HepG2 (cell line): ENCODE measurements at regions not wholly inside any gene's neighbourhood (a gene's known extent, or its start where the extent isn't known, plus 50 kb on each side); places are given as distances from the start of the nearest gene placed in this dataset.

ENCODE experiments used
- ATAD3A ChIP-seq: sonication (generic); formaldehyde crosslinking; IDR thresholded peaks from 2 replicates; pipeline ENCODE4 v1.4.0; 2020; ENCODE audit warnings: missing genetic modification reagents
- BCL6 ChIP-seq: IDR thresholded peaks from 2 replicates; pipeline ENCODE4 v1.6.1; 2016; ENCODE audit warnings: missing genetic modification reagents, missing compliant biosample characterization
- BRF2 ChIP-seq: sonication (generic); formaldehyde crosslinking; IDR thresholded peaks from 2 replicates; pipeline ENCODE4 v1.8.1; 2022; ENCODE audit warnings: mild to moderate bottlenecking, missing genetic modification reagents
- ETS1 ChIP-seq: sonication (generic); formaldehyde crosslinking; IDR thresholded peaks from 2 replicates; pipeline ENCODE4 v1.4.0; 2020; ENCODE audit warnings: missing genetic modification reagents
- IKZF5 ChIP-seq: IDR thresholded peaks from 2 replicates; pipeline ENCODE4 v1.6.1; 2018; ENCODE audit warnings: missing genetic modification reagents, mild to moderate bottlenecking, missing compliant biosample characterization
- NR2C2 ChIP-seq: sonication (generic); formaldehyde crosslinking; IDR thresholded peaks from 2 replicates; pipeline ENCODE4 v1.4.0; 2020; ENCODE audit warnings: missing genetic modification reagents, mild to moderate bottlenecking, moderate library complexity, borderline replicate concordance
- RAD21 ChIP-seq: fragments of 450-650 bp; formaldehyde crosslinking; IDR thresholded peaks from 2 replicates; pipeline ENCODE4 v1.5.0; 2020; ENCODE audit warnings: mild to moderate bottlenecking
- RBFOX2 ChIP-seq: fragments of 200-400 bp; formaldehyde crosslinking; IDR thresholded peaks from 2 replicates; pipeline ENCODE4 v1.6.1; 2017; ENCODE audit warnings: low read depth, mild to moderate bottlenecking, low read length
- RERE ChIP-seq: IDR thresholded peaks from 2 replicates; pipeline ENCODE4 v1.6.1; 2016; ENCODE audit warnings: low read depth, missing genetic modification reagents, missing compliant biosample characterization
- TCF12 ChIP-seq, 2 experiments: fragments of 450-650 bp in 1 of 2; sonication (generic) in 1 of 2; formaldehyde crosslinking in 1 of 2; IDR thresholded peaks; 2 replicates each; pipeline versions ENCODE4 v1.6.1 to v1.8.0; 2017 to 2022; ENCODE audit warnings: antibody characterized with exemption in 1 of 2, mild to moderate bottlenecking in 1 of 2, missing genetic modification reagents in 1 of 2, moderate library complexity in 1 of 2
- WIZ ChIP-seq: sonication (generic); formaldehyde crosslinking; IDR thresholded peaks from 2 replicates; pipeline ENCODE4 v1.5.1; 2020; ENCODE audit warnings: mild to moderate bottlenecking, missing genetic modification reagents
- ZBTB1 ChIP-seq: sonication (generic); formaldehyde crosslinking; IDR thresholded peaks from 2 replicates; pipeline ENCODE4 v1.4.0; 2020; ENCODE audit warnings: missing genetic modification reagents, borderline replicate concordance
- ZNF17 ChIP-seq: sonication (generic); formaldehyde crosslinking; IDR thresholded peaks from 2 replicates; pipeline ENCODE4 v1.5.0; 2020; ENCODE audit warnings: mild to moderate bottlenecking, missing genetic modification reagents
- ZNF260 ChIP-seq: sonication (generic); formaldehyde crosslinking; IDR thresholded peaks from 2 replicates; pipeline ENCODE4 v1.4.0; 2020; ENCODE audit warnings: missing genetic modification reagents, low read depth, mild to moderate bottlenecking, borderline replicate concordance
- ZNF441 ChIP-seq: sonication (generic); formaldehyde crosslinking; IDR thresholded peaks from 2 replicates; pipeline ENCODE4 v1.7.0; 2021; ENCODE audit warnings: missing genetic modification reagents, borderline replicate concordance
- ZXDC ChIP-seq: sonication (generic); formaldehyde crosslinking; IDR thresholded peaks from 2 replicates; pipeline ENCODE4 v1.5.0; 2020; ENCODE audit warnings: mild to moderate bottlenecking, missing genetic modification reagents

- TF ChIP-seq ATAD3A (no peak), ZNF441 (CRISPR knock-in tag) (peak; percentile 35; the same call in 1 of the 2 replicates), IKZF5 (CRISPR knock-in tag) (no peak), WIZ (no peak), ZBTB1 (no peak), ZNF260 (CRISPR knock-in tag) (no peak), BCL6 (peak; percentile 36; the same call in 1 of the 2 replicates), RAD21 (CRISPR knock-in tag) (no peak), BRF2 (CRISPR knock-in tag) (no peak), ZXDC (CRISPR knock-in tag) (no peak), TCF12 (IDR thresholded peaks at IDR 0.05) (no peak), TCF12 (CRISPR knock-in tag; IDR thresholded peaks at IDR 0.05) (no peak), RERE (no peak), ZNF17 (CRISPR knock-in tag) (no peak), ETS1 (CRISPR knock-in tag) (no peak), RBFOX2 (no peak), NR2C2 (0 out of 2 replicates have a peak, but pooled peaks have one; percentile 31)
Measured at GRCh38 chr4:41883988-41884734, 51.1 kb upstream of the TMEM33 start (continued).
